Fibroblast of skin of back (primary cell): ENCODE measurements at regions not wholly inside any gene's neighbourhood (a gene's known extent, or its start where the extent isn't known, plus 50 kb on each side); places are given as distances from the start of the nearest gene placed in this dataset.
A peak's percentile ranks its signal among the peaks of the same experiment; 100 is the strongest.
"Not testable (repeated sequence)": the region's sequence is repeated elsewhere in the genome, so short reads cannot be mapped to it uniquely, and the experiment has no call there.

Source experiments
- DNase-seq: peaks from one replicate; pipeline ENCODE4 v3.0.0-alpha.2; 2013

GRCh38 chr4:141290771-141291170 is 70.1 kb downstream of the ZNF330 start:
- no peak for DNase-seq

GRCh38 chr4:141294306-141294705 is 73.6 kb downstream of the ZNF330 start:
- DNase-seq: no peak

GRCh38 chr4:141301216-141301615 is 80.5 kb downstream of the ZNF330 start:
- DNase-seq: no peak

GRCh38 chr4:141302924-141303323 is 82.2 kb downstream of the ZNF330 start:
- DNase-seq: no peak

DNA sequence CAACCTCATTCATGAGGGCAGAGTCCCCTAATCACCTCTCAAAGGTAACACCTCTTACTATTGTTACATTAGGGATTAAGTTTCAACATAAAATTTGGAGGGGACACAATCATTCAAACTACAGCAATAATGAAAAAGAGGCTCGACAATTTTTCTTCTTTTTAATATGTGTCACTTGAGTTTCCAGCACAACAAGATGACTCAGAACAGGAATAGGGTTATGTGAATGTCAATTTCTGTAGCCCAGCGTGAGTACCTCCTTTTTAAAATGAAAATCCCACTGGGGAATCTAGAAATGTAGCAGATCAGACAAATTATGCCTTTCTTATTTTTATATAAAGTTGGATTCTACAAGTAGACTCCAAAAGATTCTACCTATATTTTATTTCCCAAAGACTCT is 83.7 kb downstream of the ZNF330 start:
- no peak for DNase-seq

- DNase-seq: no peak
Measured at GRCh38 chr4:141306331-141306730, 85.6 kb downstream of the ZNF330 start.

- DNase-seq: peak; percentile 67
Measured at GRCh38 chr4:141307241-141307689, 86.6 kb downstream of the ZNF330 start.

- no peak for DNase-seq
Measured at GRCh38 chr4:141309874-141310273, 89.2 kb downstream of the ZNF330 start.

DNA sequence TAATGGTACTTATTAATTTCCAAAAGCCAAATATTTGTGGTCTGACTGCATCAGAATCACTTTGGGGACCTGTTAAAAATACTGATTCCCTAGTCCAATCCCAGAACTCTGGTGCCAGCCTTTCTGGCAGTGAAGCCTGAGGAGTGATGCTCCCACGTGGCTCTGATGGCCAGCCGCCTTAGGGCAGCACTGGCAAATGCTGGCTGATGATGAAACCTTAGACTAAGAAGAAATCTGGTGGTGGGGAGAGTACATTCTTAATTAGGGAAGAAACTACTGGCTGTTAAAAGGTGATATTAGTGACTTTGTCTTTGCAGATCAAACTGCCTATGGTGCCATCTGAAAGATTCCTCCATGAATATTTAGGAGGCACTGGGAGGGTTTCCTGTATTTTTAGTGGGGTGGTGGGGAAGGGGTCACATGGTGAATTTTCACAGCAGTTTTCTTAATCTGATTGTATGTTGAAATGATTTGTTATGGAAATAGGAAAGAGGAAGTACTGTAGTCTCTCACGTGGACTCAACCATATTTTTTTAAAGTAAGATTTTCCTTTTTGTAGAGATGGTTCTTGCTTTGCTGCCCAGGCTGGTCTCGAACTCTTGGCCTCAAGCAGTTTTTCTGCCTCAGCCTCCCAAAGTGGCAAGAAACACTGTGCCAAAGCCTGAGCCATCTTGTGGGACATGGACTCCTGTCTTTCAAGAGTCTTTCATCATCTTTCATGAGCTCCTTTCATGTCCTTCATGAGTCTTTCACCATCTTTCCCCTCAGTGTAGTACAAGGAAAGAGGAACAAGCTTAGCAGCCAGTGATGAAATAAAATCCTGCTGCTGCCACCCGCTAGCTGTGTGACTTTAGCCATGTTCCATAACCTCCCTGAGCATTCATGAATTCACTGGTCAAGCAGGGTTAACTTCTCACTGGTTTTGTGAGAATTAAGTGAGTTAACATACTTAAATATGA is 90.8 kb downstream of the ZNF330 start:
- no peak for DNase-seq

DNA sequence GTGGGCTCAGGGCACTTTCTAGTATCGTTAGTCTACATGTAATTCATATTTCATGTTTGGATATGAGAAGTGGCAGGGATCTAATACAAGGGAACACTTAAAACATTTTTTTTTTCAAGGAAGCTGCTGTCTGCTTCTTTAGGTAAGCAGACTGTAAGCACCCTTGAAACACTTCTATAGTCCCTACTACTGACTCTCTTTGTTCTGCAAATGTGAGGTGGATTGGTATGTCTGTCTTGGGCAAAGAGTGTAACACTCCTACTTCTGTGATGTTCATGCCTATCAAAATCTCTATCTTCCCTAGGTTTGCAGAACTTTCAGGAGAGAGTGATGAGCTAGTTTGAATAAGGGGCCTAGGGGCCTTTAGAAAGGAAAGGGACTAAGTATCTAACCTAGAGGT is 93.9 kb downstream of the ZNF330 start:
- no peak for DNase-seq

GRCh38 chr4:141328560-141329173 is 108.0 kb downstream of the ZNF330 start:
- DNase-seq: peak; percentile 19

GRCh38 chr4:141329174-141329569 is 108.5 kb downstream of the ZNF330 start:
- peak; percentile 12 for DNase-seq

DNA sequence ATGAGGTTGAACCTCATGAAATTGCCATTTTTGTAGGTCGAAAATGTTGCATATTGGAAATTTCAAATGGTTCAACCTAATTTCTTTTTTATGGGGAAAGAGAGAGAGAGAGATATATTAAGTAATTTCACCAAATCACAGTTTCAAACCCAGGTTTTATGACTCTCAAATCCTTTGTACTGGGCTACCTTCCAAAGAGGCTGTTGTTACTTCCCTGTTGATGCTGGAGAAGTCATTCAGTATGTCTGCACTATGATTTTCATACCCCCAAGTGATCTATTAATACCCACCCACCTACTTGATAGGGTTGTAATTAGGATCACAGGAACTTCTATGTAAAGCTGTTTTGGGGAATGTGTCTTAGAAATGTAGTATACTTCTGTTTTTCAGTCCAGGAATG is 109.9 kb downstream of the ZNF330 start:
- DNase-seq: no peak

GRCh38 chr4:141331534-141332358 is 111.1 kb downstream of the ZNF330 start:
- no peak for DNase-seq

DNA sequence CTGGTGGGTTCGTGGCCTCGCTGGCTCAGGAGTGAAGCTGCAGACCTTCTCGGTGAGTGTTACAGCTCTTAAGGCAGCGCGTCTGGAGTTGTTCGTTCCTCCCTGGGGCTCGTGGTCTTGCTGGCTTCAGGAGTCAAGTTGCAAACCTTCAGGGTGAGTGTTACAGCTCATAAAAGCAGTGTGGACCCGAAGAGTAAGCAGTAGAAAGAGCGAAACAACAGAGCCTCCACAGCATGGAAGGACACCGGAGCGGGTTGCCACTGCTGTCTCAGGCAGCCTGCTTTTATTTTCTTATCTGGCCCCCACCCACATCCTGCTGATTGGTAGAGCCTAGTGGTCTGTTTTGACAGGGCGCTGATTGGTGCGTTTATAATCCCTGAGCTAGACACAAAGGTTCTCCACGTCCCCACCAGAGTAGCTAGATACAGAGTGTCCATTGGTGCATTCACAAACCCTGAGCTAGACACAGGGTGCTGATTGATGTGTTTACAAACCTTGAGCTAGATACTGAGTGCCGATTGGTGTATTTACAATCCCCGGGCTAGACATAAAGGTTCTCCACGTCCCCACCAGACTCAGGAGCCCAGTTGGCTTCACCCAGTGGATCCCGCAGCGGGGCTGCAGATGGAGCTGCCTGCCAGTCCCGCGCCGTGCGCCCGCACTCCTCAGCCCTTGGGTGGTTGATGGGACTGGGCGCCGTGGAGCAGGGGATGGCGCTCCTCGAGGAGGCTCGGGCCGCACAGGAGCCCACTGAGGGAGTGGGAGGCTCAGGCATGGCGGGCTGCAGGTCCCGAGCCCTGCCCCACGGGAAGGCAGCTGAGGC is 111.9 kb downstream of the ZNF330 start:
- not testable (repeated sequence) for DNase-seq

GRCh38 chr4:141333456-141334230 is 112.9 kb downstream of the ZNF330 start:
- DNase-seq: not testable (repeated sequence)

- DNase-seq: no peak
Measured at GRCh38 chr4:141335166-141335565, 114.5 kb downstream of the ZNF330 start.

- no peak for DNase-seq
Measured at GRCh38 chr4:141338238-141338637, 117.5 kb downstream of the ZNF330 start.

DNA sequence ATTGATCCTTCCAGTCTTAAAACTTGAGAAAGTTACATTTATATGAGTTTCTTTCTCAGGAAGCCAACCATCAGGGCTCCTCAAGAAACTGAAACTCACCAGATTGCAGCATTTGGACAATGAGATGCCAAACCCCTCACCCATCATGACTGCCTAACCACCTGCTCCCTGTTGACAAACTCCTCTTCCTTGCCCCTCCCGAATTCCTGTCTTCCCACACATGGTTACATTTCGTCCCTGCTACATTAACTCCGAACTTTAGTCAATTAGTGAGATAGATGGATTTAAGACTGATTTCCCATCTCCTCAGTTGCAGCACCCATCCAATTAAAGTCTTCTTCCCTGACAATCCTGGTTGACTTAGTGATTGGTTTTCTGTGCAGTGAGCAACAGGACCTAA is 118.7 kb downstream of the ZNF330 start:
- DNase-seq: no peak

- peak; percentile 38 for DNase-seq
Measured at GRCh38 chr4:141339966-141340365, 119.3 kb downstream of the ZNF330 start.

- DNase-seq: no peak
Measured at GRCh38 chr4:141340458-141340857, 119.8 kb downstream of the ZNF330 start.
